WERI-Rb-1 (cell line): ENCODE measurements at regions not wholly inside any gene's neighbourhood (a gene's known extent, or its start where the extent isn't known, plus 50 kb on each side); places are given as distances from the start of the nearest gene placed in this dataset.
A peak's percentile ranks its signal among the peaks of the same experiment; 100 is the strongest.
"Not testable (repeated sequence)": the region's sequence is repeated elsewhere in the genome, so short reads cannot be mapped to it uniquely, and the experiment has no call there.

Source experiments
- DNase-seq: peaks from one replicate; pipeline ENCODE4 v3.0.0-alpha.2; 2020
- H3K27ac ChIP-seq: fragments of 250-450 bp; sonication (Bioruptor Pico); 2 replicates; pipeline ENCODE4 v1.5.1; 2020; ENCODE audit warnings: mild to moderate bottlenecking, moderate library complexity
- H3K27me3 ChIP-seq: fragments of 250-450 bp; sonication (Bioruptor Pico); 2 replicates; pipeline ENCODE4 v1.5.1; 2021; ENCODE audit warnings: mild to moderate bottlenecking, low read depth, moderate library complexity; ENCODE audit not compliant: insufficient read depth, severe bottlenecking
- H3K36me3 ChIP-seq: fragments of 250-450 bp; sonication (Bioruptor Pico); 2 replicates; pipeline ENCODE4 v1.5.1; 2020; ENCODE audit warnings: mild to moderate bottlenecking, moderate library complexity
- H3K4me3 ChIP-seq: 2 replicates; pipeline ENCODE4 v1.5.1; 2011; ENCODE audit warnings: low read depth, mild to moderate bottlenecking, control low read depth, low read length
- H3K9me3 ChIP-seq: fragments of 250-450 bp; sonication (Bioruptor Pico); 2 replicates; pipeline ENCODE4 v1.5.1; 2021; ENCODE audit warnings: mild to moderate bottlenecking, moderate library complexity; ENCODE audit not compliant: severe bottlenecking
- CTCF ChIP-seq: IDR thresholded peaks from 2 replicates; pipeline ENCODE4 v1.5.1; 2011; ENCODE audit warnings: low read depth, mild to moderate bottlenecking, control low read depth, inconsistent platforms, low read length

DNA sequence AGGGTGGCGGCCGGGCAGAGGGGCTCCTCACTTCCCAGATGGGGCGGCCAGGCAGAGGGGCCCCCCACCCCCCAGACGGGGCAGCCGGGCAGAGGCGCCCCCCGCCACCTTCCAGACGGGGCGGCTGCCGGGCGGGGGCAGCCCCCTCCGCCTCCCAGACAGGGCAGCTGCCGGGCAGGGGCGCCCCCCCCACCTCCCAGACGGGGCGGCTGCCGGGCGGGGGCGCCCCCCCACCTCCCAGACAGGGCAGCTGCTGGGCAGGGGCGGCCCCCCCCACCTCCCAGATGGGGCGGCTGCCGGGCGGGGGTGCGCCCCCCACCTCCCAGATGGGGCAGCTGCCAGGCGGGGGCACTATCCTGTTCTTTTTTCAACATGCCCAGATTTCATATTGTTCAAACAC is 78.2 kb upstream of the DST start:
- Histone ChIP-seq H3K27me3 (no peaks in the 10 kb centered on the region), H3K27ac (peak overlapping the region; percentile 77), H3K36me3 (no peaks in the 10 kb centered on the region; the same call in 1 of the 2 replicates), H3K4me3 (peak overlapping the region; percentile 17; the same call in 1 of the 2 replicates), H3K9me3 (peaks cover 19% of the 10 kb centered on the region)
- TF ChIP-seq CTCF: no peak
- DNase-seq: peak; percentile 32

DNA sequence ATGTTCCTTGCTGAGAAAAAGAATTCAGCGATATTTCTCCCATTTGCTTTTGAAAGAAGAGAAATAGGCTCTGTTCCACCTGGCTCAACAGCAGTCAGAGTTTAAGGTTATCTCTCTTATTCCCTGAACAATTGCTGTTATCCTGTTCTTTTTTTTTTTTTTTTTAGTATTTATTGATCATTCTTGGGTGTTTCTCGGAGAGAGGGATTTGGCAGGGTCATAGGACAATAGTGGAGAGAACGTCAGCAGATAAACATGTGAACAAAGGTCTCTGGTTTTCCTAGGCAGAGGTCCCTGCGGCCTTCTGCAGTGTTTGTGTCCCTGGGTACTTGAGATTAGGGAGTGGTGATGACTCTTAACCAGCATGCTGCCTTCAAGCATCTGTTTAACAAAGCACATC is 77.5 kb upstream of the DST start:
- not testable (repeated sequence) for H3K36me3 ChIP-seq, H3K4me3 ChIP-seq, DNase-seq, H3K27me3 ChIP-seq
- Histone ChIP-seq H3K9me3 (peaks cover 19% of the 10 kb centered on the region), H3K27ac (peak overlapping the region; percentile 77)

DNA sequence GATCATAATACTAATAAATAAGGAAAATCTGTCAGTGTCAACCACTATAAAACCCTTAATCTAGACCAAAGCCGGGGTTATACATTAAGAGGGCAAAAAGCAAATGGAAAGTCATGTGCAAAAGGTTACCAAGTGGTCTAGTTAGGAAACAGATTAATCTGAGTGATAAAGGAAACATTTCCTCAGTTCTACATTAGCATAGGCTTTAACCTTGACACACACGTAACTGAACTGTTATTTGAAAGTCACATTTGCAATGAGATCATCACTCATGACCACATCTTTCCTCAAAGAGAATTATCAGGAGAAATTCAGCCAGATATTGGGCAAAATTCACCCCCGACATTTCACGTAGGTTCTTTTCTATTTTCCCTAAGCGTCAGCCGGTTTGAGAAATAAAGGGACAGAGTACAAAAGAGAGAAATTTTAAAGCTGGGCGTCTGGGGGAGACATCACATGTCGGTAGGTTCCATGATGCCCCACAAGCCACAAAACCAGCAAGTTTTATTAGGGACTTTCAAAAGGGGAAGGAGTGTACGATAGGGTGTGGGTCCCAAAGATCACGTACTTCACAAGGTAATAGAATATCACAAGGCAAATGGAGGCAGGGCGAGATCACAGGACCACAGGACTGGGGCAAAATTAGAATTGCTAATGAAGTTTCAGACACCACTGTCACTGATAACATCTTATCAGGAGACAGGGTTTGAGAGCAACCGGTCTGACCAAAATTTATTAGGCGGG is 76.8 kb upstream of the DST start:
- H3K4me3 ChIP-seq, H3K27me3 ChIP-seq, H3K36me3 ChIP-seq, DNase-seq: not testable (repeated sequence)
- Histone ChIP-seq H3K9me3 (peaks cover 19% of the 10 kb centered on the region), H3K27ac (peak overlapping the region; percentile 1; the same call in 1 of the 2 replicates)

- Histone ChIP-seq H3K9me3 (peaks cover 19% of the 10 kb centered on the region), H3K36me3 (no peaks in the 10 kb centered on the region; the same call in 1 of the 2 replicates), H3K4me3 (no peak overlapping the region), H3K27me3 (no peaks in the 10 kb centered on the region), H3K27ac (no peak overlapping the region)
- DNase-seq: no peak
- no peak for TF ChIP-seq CTCF
These were observed 75.5 kb upstream of the DST start for GRCh38 chr6:56718236-56718635.

GRCh38 chr6:56716229-56716628 is 73.5 kb upstream of the DST start:
- Histone ChIP-seq H3K4me3 (peak overlapping the region; percentile 25), H3K27ac (peak overlapping the region; percentile 84), H3K9me3 (peaks cover 13% of the 10 kb centered on the region), H3K36me3 (no peaks in the 10 kb centered on the region; the same call in 1 of the 2 replicates), H3K27me3 (no peaks in the 10 kb centered on the region)
- no peak for TF ChIP-seq CTCF
- DNase-seq: no peak

- H3K27me3 ChIP-seq: no peaks in the 10 kb centered on the region
- H3K36me3 ChIP-seq: no peaks in the 10 kb centered on the region; the same call in 1 of the 2 replicates
- peaks cover 9% of the 10 kb centered on the region for H3K9me3 ChIP-seq
- TF ChIP-seq CTCF: no peak
- peak overlapping the region; percentile 25 for H3K4me3 ChIP-seq
- peak; percentile 67 for DNase-seq
- H3K27ac ChIP-seq: peak overlapping the region; percentile 84
These were observed 73.1 kb upstream of the DST start for GRCh38 chr6:56715741-56716140.
